ENCODE measurements at regions not wholly inside any gene's neighbourhood (a gene's known extent, or its start where the extent isn't known, plus 50 kb on each side); places are given as distances from the start of the nearest gene placed in this dataset.

GRCh38 chr2:163419000-163419830, 316.6 kb downstream of the FIGN start:
- TF ChIP-seq GATA3 (IDR thresholded peaks at IDR 0.05; ENCODE audit: low read depth, low read length) = no peak
- no peak for TF ChIP-seq GATA2 (IDR thresholded peaks at IDR 0.05; ENCODE audit: low read depth, low read length)

GRCh38 chr2:163417596-163418337, 318.0 kb downstream of the FIGN start:
- TF ChIP-seq GATA3 (IDR thresholded peaks at IDR 0.05; ENCODE audit: low read depth, low read length) (no peak), GATA2 (IDR thresholded peaks at IDR 0.05; ENCODE audit: low read depth, low read length) (no peak)

GRCh38 chr2:163414121-163414520, 321.7 kb downstream of the FIGN start:
- TF ChIP-seq GATA2 (IDR thresholded peaks at IDR 0.05; ENCODE audit: low read depth, low read length) (no peak), GATA3 (IDR thresholded peaks at IDR 0.05; ENCODE audit: low read depth, low read length) (no peak)

GRCh38 chr2:163407296-163407695, 328.5 kb downstream of the FIGN start:
- TF ChIP-seq GATA3 (IDR thresholded peaks at IDR 0.05; ENCODE audit: low read depth, low read length) (no peak), GATA2 (IDR thresholded peaks at IDR 0.05; ENCODE audit: low read depth, low read length) (no peak)

- no peak for TF ChIP-seq GATA3 (IDR thresholded peaks at IDR 0.05; ENCODE audit: low read depth, low read length)
- TF ChIP-seq GATA2 (IDR thresholded peaks at IDR 0.05; ENCODE audit: low read depth, low read length) = no peak
These were observed 330.5 kb downstream of the FIGN start for GRCh38 chr2:163405298-163405697.

- TF ChIP-seq GATA2 (IDR thresholded peaks at IDR 0.05; ENCODE audit: low read depth, low read length) = no peak
These were observed 334.3 kb downstream of the FIGN start for GRCh38 chr2:163401481-163401880.

GRCh38 chr2:163397451-163397850, 338.4 kb downstream of the FIGN start:
- no peak for TF ChIP-seq GATA3 (IDR thresholded peaks at IDR 0.05; ENCODE audit: low read depth, low read length)

- TF ChIP-seq GATA3 (IDR thresholded peaks at IDR 0.05; ENCODE audit: low read depth, low read length) (no peak), GATA2 (IDR thresholded peaks at IDR 0.05; ENCODE audit: low read depth, low read length) (no peak)
These were observed 340.2 kb downstream of the FIGN start for GRCh38 chr2:163395602-163396001.

- TF ChIP-seq GATA2 (IDR thresholded peaks at IDR 0.05; ENCODE audit: low read depth, low read length) = no peak
- TF ChIP-seq GATA3 (IDR thresholded peaks at IDR 0.05; ENCODE audit: low read depth, low read length) = no peak
These were observed 346.0 kb downstream of the FIGN start for GRCh38 chr2:163389838-163390237.

- TF ChIP-seq GATA3 (IDR thresholded peaks at IDR 0.05; ENCODE audit: low read depth, low read length) = no peak
- no peak for TF ChIP-seq GATA2 (IDR thresholded peaks at IDR 0.05; ENCODE audit: low read depth, low read length)
These were observed 360.3 kb downstream of the FIGN start for GRCh38 chr2:163375472-163375871.

- TF ChIP-seq GATA2 (IDR thresholded peaks at IDR 0.05; ENCODE audit: low read depth, low read length) (no peak), GATA3 (IDR thresholded peaks at IDR 0.05; ENCODE audit: low read depth, low read length) (no peak)
These were observed 360.7 kb downstream of the FIGN start for GRCh38 chr2:163375070-163375469.

GRCh38 chr2:163374282-163374681, 361.5 kb downstream of the FIGN start:
- TF ChIP-seq GATA3 (IDR thresholded peaks at IDR 0.05; ENCODE audit: low read depth, low read length) (no peak), GATA2 (IDR thresholded peaks at IDR 0.05; ENCODE audit: low read depth, low read length) (no peak)

GRCh38 chr2:163373496-163373895, 362.3 kb downstream of the FIGN start:
- TF ChIP-seq GATA3 (IDR thresholded peaks at IDR 0.05; ENCODE audit: low read depth, low read length) = no peak
- no peak for TF ChIP-seq GATA2 (IDR thresholded peaks at IDR 0.05; ENCODE audit: low read depth, low read length)

- no peak for TF ChIP-seq GATA3 (IDR thresholded peaks at IDR 0.05; ENCODE audit: low read depth, low read length)
- TF ChIP-seq GATA2 (IDR thresholded peaks at IDR 0.05; ENCODE audit: low read depth, low read length) = no peak; the same call in 1 of the 2 replicates
These were observed 365.5 kb downstream of the FIGN start for GRCh38 chr2:163370169-163370886.

Data from SH-SY5Y (cell line).